Prostate gland (tissue), 2 donors: ENCODE measurements at regions not wholly inside any gene's neighbourhood (a gene's known extent, or its start where the extent isn't known, plus 50 kb on each side); places are given as distances from the start of the nearest gene placed in this dataset.

ENCODE experiments used
- POLR2A ChIP-seq: fragments of 450-650 bp; IDR thresholded peaks from one replicate; pipeline ENCODE4 v1.6.1; 2016; ENCODE audit warnings: antibody characterized with exemption, mild to moderate bottlenecking
- POLR2AphosphoS5 ChIP-seq: sonication (generic); formaldehyde crosslinking; IDR thresholded peaks from one replicate; pipeline ENCODE4 v1.6.1; 2017; ENCODE audit warnings: antibody characterized with exemption
- TF ChIP-seq, protein P1 (sequence below), 4 experiments: fragments of 200-600 bp in 2 of 4; fragments of 450-650 bp in 2 of 4; sonication (generic) in 2 of 4; IDR thresholded peaks; 1 replicate in 3 of 4; 2 replicates in 1 of 4; pipeline ENCODE4 v1.5.1; 2016 to 2019; ENCODE audit warnings: antibody characterized with exemption in 4 of 4, mild to moderate bottlenecking in 2 of 4, moderate library complexity in 2 of 4

DNA sequence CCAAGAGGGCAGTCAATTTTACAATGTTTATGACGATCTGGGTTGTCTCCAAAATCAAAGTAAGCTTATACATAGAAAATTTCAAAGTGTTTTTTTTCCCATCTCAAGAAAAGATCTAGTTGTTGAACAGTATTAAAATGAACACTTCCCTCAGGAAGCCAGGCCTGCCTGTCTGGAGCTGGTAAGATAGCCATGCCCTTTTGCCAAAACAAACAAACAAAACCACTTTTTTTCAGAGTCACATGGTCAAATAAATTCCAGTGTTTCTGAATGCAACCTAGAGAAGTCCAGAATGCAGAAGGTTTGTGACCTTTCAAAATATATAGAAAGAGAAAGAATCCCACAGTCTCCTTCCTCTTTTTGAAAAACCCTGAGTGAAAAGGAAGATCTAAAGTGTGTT, 178.6 kb upstream of the TSPY4 start:
- TF ChIP-seq, protein P1, sequence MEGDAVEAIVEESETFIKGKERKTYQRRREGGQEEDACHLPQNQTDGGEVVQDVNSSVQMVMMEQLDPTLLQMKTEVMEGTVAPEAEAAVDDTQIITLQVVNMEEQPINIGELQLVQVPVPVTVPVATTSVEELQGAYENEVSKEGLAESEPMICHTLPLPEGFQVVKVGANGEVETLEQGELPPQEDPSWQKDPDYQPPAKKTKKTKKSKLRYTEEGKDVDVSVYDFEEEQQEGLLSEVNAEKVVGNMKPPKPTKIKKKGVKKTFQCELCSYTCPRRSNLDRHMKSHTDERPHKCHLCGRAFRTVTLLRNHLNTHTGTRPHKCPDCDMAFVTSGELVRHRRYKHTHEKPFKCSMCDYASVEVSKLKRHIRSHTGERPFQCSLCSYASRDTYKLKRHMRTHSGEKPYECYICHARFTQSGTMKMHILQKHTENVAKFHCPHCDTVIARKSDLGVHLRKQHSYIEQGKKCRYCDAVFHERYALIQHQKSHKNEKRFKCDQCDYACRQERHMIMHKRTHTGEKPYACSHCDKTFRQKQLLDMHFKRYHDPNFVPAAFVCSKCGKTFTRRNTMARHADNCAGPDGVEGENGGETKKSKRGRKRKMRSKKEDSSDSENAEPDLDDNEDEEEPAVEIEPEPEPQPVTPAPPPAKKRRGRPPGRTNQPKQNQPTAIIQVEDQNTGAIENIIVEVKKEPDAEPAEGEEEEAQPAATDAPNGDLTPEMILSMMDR (IDR thresholded peaks at IDR 0.05): no peak
- TF ChIP-seq POLR2AphosphoS5 (no peak), POLR2A (no peak)
